NT2/D1 (cell line): ENCODE measurements at regions not wholly inside any gene's neighbourhood (a gene's known extent, or its start where the extent isn't known, plus 50 kb on each side); places are given as distances from the start of the nearest gene placed in this dataset.

Experiments
- SUZ12 ChIP-seq: IDR thresholded peaks from 2 replicates; pipeline ENCODE4 v1.6.1; 2011; ENCODE audit not compliant: insufficient read length, insufficient read depth; ENCODE audit errors: extremely low read depth
- YY1 ChIP-seq: IDR thresholded peaks from 2 replicates; pipeline ENCODE4 v1.6.1; 2011; ENCODE audit not compliant: insufficient read length, insufficient read depth
- ZNF274 ChIP-seq: IDR thresholded peaks from 2 replicates; pipeline ENCODE4 v1.6.1; 2011; ENCODE audit warnings: mild to moderate bottlenecking, low read depth, low read length

DNA sequence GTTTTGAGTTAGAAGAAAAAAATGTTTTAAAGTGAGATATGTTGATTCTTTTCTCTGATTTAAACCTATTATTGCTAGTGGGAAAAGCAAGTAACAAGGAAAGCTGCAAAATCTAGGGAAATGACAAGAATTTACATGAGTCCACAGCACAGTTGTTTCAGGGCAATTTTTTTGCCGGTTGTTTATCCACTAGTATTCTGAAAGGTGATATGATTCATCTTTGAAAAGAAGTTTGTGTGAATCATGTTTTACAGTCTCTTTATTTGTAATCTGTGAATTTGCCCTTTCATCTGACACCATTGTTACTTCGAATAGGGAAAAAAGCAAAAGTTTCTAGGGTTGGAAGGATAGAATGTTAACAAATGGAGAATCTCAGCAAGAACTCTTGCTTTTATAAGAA lies 894.7 kb downstream of the OTOL1 start:
- TF ChIP-seq YY1 (no peak), ZNF274 (no peak), SUZ12 (no peak)
